HG02943 (cell line): ENCODE measurements at regions not wholly inside any gene's neighbourhood (a gene's known extent, or its start where the extent isn't known, plus 50 kb on each side); places are given as distances from the start of the nearest gene placed in this dataset.
"Not testable (repeated sequence)": the region's sequence is repeated elsewhere in the genome, so short reads cannot be mapped to it uniquely, and the experiment has no call there.

Experiments
- ATAC-seq: cut with Tn5 transposase; IDR thresholded peaks from one replicate; pipeline ENCODE4 v1.9.1; 2021; ENCODE audit warnings: mild to moderate bottlenecking, low read depth, moderate library complexity; ENCODE audit not compliant: unreplicated experiment

- ATAC-seq: no peak
Measured at GRCh38 chr5:97568382-97568781, 385.3 kb upstream of the RIOK2 start.

- ATAC-seq: no peak
Measured at GRCh38 chr5:97570242-97570641, 387.2 kb upstream of the RIOK2 start.

- ATAC-seq: no peak
Measured at GRCh38 chr5:97575322-97575721, 392.3 kb upstream of the RIOK2 start.

- ATAC-seq: no peak
Measured at GRCh38 chr5:97576956-97577355, 393.9 kb upstream of the RIOK2 start.

- not testable (repeated sequence) for ATAC-seq
Measured at GRCh38 chr5:97579977-97580376, 396.9 kb upstream of the RIOK2 start.

GRCh38 chr5:97580746-97581145 is 397.7 kb upstream of the RIOK2 start:
- no peak for ATAC-seq

GRCh38 chr5:97591781-97592180 is 408.7 kb upstream of the RIOK2 start:
- ATAC-seq: no peak

GRCh38 chr5:97600486-97600885 is 417.4 kb upstream of the RIOK2 start:
- no peak for ATAC-seq

- no peak for ATAC-seq
Measured at GRCh38 chr5:97601651-97602050, 418.6 kb upstream of the RIOK2 start.

- no peak for ATAC-seq
Measured at GRCh38 chr5:97606531-97606930, 423.5 kb upstream of the RIOK2 start.

- no peak for ATAC-seq
Measured at GRCh38 chr5:97608501-97608900, 425.5 kb upstream of the RIOK2 start.

GRCh38 chr5:97618721-97619120 is 435.7 kb upstream of the RIOK2 start:
- no peak for ATAC-seq

GRCh38 chr5:97623441-97623840 is 440.4 kb upstream of the RIOK2 start:
- no peak for ATAC-seq

- no peak for ATAC-seq
Measured at GRCh38 chr5:97624886-97625285, 441.8 kb upstream of the RIOK2 start.

- no peak for ATAC-seq
Measured at GRCh38 chr5:97627272-97627671, 444.2 kb upstream of the RIOK2 start.

- ATAC-seq: no peak
Measured at GRCh38 chr5:97628031-97628430, 445.0 kb upstream of the RIOK2 start.

GRCh38 chr5:97628807-97629206 is 445.8 kb upstream of the RIOK2 start:
- no peak for ATAC-seq

GRCh38 chr5:97629276-97629675 is 446.2 kb upstream of the RIOK2 start:
- no peak for ATAC-seq

GRCh38 chr5:97635553-97635952 is 452.5 kb upstream of the RIOK2 start:
- no peak for ATAC-seq

- ATAC-seq: no peak
Measured at GRCh38 chr5:97636766-97637165, 453.7 kb upstream of the RIOK2 start.

GRCh38 chr5:97641081-97641480 is 458.0 kb upstream of the RIOK2 start:
- no peak for ATAC-seq

- ATAC-seq: no peak
Measured at GRCh38 chr5:97644206-97644605, 461.2 kb upstream of the RIOK2 start.

- ATAC-seq: no peak
Measured at GRCh38 chr5:97644896-97645295, 461.8 kb upstream of the RIOK2 start.
